H54 (cell line): ENCODE measurements at regions not wholly inside any gene's neighbourhood (a gene's known extent, or its start where the extent isn't known, plus 50 kb on each side); places are given as distances from the start of the nearest gene placed in this dataset.

Source experiments
- DNase-seq: peaks from one replicate; pipeline ENCODE4 v3.0.0; 2011; ENCODE audit warnings: low spot score, mixed read lengths; ENCODE audit not compliant: insufficient read length
- FAIRE-seq: peaks from 3 replicates; lab custom pipeline; 2011; peaks lifted over from hg19 to GRCh38; lab: Jason Lieb, UNC
- POLR2A ChIP-seq: IDR thresholded peaks from 2 replicates; pipeline ENCODE4 v1.6.1; 2011; ENCODE audit warnings: low read depth, mild to moderate bottlenecking, low read length

DNA sequence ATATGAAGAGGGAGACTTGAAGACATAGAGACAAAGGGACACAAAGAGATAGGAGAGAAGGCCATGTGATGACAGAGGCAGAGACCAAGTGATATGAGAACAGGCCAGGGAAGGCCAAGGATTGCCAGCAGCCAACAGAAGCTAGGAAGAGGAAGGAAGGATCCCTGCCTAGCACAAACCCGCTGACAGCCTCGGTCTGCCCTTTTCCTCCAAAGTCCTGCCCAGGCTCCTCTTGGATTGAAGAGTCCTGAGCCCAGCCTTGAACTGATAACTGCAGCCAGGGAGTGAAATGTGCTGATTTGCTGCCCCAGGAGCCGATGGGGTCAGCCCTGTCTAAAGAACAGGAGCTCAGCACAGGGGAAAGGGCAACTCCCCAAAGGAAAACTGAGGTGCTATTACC, 76.6 kb downstream of the MCFD2 start:
- no peak for TF ChIP-seq POLR2A
- no peak for FAIRE-seq
- no peak for DNase-seq

DNA sequence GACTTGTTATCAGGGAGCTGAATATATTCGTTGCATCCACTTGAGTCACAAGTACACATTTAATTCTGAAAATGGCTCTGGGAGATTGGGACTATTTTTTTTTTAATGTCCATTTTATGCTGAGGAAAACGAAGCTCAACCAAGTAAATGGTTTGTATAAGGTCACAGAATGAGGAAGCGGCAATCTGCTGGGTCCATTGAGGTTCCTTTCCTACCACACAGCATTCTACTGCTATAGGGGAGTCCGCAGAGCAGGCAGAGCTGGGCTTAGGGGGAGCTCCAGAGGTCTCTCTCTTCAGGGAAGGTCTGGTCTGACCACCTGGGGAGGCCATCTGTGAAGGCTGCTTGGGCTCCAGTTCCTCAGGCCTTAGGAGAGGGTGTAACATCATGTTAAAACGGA, 77.9 kb downstream of the MCFD2 start:
- no peak for FAIRE-seq
- no peak for TF ChIP-seq POLR2A

DNA sequence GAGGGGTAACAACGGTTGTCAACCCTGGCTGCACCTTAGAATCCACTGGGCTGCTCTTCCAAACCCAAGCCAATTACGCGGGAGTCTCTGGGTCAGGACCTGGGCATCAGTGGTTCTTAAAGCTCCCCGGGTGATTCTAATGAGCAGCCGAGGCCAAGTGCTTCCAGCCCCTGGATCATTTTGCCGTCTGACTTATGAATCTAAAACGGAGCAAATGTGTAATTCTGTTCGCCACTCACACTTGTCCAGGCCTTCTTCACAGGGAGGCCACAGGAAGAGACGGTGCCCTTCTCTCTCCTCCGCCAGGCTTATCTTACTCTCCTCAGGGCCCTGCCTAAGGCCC, 78.5 kb downstream of the MCFD2 start:
- DNase-seq: no peak
- no peak for FAIRE-seq
- TF ChIP-seq POLR2A: no peak

More for the DNA sequence above, 77.9 kb downstream of the MCFD2 start:
- DNase-seq: no peak

DNA sequence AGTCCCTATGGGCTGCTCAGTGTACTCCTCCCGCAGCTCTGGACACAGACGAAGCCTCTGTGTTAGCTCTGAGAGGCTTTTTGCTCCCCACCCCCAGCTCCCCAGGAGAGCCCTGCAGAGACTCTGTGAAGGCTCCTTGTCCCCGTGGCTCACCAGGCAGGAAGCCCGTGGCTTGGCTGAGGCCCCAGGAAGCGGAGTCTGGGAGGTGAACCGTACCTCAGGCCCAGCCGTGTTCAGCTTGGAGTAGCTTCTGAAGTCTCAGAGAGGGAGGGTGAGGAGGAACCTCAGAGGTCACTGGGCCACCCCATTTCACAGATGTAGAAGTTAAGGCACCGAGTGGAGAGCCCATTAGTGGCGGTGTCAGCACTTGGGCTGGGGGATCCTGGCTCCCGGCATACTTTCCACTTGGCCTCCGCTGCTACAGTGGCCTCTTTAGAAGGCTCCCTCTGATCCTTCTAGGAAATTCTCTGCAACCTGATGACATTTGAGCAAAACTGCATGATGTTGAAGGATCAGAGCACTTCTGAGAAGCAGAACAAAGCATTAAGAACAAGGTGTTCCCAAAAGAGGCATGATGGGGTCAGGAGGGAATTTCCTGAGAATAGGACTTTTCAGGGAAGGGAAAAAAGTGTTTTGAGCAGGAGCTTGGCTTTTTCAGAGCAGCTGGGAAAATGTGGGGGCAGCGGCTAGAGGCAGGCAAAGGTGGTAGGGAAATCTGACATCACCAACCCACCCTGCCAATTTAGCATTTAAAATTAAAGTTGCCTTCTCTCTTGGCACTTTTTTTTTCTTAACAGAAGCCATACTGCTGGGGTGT, 79.1 kb downstream of the MCFD2 start:
- no peak for TF ChIP-seq POLR2A
- FAIRE-seq (peak; percentile 75), DNase-seq (no peak)

DNA sequence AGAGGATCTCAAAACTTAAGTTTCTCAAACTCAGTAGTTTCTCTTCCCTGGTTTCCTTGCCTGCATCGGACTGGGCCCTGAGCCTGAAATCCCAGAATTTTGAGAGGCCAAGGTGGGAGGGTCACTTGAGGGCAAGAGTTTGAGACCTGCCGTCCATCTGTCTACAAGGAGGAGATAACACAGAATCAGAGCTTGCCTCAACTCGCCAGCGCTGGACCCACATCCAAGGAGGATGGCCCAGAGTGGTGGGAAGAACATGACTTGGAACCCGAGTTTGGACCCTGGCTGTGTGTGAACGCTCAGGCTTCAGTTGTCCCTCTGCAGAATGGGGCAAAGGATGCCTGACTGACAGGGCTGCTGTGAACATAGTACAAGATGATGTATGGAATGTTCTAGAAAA, 80.1 kb downstream of the MCFD2 start:
- TF ChIP-seq POLR2A: no peak
- DNase-seq (no peak), FAIRE-seq (no peak)

DNA sequence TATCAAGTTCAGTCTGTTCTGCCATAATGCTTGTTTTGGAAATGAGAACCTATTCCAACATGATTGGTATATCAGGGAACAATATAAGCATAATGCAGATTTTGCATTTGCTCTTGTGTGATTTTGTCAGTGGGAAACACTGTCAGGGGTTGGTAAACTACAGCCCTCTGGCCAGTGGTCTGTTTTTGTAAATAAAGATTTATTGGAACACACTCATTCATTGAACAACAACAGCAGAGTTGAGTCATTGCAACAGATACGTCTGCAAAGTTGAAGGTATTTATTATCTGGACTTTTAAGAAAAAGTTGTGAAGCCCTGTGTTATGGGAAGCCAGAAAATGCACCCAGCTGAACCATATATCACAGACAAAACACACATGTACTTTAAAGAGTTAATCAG, 83.1 kb downstream of the MCFD2 start:
- TF ChIP-seq POLR2A: no peak
- DNase-seq (no peak), FAIRE-seq (no peak)

DNA sequence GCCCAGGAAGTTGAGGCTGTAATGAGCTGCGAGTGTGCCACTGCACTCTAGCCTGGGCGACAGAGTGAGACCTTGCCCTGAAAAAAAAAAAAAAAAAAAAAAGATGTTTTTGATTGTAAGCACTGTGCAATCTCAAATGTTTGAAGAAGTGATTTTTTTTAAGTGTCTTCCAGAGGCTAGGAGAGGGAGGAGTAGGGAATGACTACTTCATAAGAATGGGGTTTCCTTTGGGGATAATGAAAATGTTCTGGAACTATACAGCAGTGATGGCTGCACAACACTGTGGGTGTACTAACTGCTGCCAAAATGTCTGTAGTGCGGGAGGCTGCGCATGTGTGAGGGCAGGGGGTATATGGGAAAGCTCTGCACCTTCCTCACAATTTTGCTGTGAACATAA, 83.7 kb downstream of the MCFD2 start:
- TF ChIP-seq POLR2A: no peak
- DNase-seq (no peak), FAIRE-seq (no peak)

DNA sequence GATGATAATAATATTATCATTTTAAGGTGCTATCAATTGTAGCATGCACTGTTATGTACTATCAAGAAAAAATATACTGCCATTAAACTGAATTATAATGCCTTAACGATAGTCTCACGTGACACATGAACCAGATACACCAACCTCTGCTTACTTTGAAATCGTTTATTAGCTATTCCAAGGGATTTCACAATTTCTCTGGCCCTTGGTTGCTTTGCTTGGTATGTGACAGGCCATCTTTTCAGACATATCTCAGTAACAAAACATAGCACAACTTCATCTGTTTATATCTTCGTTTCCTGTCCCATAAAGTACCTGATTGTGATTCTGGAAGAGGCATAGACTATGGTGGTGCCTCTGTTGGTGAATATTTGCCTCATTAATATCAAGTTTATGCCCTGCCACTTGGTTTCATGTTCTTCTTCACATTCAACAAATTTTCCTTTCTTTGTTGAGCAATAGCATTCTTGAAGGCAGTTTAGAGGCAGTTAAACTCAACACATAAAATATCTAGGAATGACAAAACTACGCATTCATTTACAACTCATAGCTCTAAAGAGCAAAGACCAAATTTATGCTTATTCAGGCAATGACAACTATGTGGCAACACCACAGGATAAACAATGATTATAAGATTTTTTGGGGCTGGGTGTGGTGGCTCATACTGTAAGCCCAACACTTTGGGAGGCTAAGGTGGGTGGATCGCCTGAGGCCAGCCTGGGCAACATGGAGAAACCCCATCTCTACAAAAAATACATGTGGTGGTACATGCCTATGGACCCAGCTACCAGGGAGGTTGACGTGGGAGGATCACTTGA, 84.3 kb downstream of the MCFD2 start:
- no peak for TF ChIP-seq POLR2A

DNA sequence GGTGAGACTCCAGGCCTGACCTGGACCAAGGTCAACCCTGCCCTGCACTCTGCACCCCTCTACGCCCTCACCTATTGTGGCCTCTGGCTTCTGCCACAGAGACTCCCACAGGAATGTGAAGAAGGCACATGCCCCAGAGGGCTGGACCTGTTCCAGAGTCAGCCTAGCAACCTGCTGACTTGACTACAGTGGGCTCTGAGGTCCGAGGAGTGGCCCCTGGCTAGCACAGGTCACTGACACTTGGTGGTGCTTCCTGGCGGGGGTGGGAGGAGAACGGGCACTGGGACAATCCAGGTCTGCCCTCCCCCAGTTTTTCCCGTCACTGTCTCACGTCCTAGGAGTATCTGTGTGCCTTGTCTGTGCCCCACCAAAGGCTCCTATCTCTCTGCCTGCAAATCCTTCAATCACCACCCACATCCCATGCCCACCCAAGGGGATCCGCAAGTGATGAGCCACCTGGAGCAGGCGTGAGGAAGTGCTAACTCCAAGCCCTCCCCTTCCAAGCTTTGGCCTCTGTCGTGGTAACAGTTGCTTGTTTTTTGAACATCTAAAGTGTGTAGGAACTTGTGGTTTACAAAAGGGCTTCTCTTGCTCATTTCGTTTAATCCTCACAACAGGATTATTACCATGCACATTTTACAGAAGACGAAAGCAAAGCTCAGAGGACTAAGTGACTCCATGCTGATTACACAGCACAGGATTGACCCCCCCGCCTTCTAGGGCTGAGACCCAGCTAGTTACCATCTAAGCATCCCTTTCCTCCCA, 86.2 kb downstream of the MCFD2 start:
- DNase-seq (no peak), FAIRE-seq (no peak)
- no peak for TF ChIP-seq POLR2A

More for the DNA sequence above, 84.3 kb downstream of the MCFD2 start:
- FAIRE-seq: no peak
- no peak for DNase-seq

DNA sequence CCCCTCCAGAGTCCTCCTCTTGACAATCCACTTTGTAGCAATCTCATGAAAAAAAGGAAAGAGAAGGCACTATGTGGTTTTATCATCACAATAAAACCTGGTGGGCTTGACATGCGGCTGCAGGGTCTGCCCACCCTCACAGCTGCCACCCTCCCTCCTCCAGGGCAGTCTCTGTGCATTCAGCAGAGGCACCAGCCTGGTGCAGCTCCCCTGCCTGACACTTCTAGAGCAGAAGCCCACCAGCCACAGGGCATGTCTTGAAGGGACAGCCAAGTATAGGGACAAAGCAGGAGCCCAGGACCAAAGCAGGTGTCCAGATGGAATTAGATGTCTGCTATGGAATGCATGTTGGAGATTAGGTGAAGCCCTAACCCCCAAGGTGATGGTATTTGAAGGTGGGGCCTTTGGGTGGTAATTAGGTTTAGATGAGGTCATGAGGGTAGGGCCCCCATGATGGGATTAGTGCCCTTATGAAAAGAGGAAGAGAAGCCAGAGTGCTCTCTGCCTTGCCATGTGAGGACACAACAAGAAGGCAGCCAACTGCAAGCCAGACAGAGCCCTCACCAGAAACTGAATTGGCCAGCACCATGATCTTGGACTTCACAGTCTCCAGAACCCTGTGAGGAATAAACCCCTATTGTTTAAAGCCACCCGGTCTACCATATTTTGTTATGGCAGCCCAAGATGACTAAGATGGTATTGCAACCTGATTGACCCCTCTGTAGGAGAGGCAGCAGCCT, 86.9 kb downstream of the MCFD2 start:
- DNase-seq (no peak), FAIRE-seq (no peak)
- no peak for TF ChIP-seq POLR2A

DNA sequence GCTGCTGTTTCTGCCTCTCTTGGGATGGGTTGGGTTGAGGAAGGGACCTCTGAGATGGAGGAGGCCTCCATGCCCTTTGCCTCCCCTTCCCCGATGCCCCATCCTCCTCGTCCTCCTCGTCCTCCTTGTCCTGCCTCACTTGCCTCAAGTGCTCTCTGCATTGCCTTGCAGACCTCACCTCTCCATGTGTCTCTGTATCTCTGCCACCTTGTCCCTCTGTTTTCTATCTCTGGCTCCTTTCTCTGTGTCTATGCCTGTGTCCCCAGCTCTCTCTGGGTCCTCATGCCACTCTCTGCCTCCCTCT, 87.5 kb downstream of the MCFD2 start:
- no peak for TF ChIP-seq POLR2A
- FAIRE-seq (no peak), DNase-seq (no peak)

DNA sequence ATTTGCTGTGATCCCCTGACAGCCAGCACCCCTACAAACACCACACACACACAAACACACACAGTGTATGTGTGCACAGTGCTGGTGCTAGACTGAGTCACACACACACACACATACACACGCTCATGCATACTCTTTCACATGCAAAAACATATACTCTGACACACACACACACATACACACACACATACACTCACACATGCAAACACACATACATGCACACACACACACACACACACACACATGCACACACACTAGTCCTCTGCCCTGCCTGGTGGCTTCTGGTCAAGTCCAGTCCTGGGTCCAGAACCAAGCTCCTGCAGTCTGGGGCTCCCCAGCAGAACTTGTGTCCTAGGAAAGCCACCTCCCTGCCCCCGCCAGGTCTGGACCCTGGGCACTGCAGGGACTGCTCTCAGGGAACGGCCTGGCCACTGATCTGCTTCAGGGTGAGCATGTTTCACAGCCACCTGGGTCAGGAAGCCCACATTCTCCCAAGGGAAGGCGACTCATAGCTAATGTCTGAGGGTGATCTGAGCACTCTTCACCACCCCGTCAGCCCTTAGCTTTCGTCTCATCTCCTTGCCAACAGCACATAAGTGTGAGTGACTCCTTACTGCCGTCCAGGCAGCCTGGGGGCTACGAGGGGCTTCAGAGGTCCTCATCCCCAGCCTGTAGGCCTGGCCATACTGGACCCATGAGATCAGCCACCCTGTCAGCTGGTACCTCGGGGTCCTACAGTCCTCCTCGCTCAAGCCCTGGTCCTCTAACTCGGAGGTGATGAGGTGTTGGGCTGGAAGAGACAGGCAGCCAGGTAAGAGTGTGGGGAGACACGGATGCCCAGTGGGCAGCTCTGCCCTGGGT, 88.1 kb downstream of the MCFD2 start:
- FAIRE-seq (no peak), DNase-seq (no peak)
- TF ChIP-seq POLR2A: no peak

DNA sequence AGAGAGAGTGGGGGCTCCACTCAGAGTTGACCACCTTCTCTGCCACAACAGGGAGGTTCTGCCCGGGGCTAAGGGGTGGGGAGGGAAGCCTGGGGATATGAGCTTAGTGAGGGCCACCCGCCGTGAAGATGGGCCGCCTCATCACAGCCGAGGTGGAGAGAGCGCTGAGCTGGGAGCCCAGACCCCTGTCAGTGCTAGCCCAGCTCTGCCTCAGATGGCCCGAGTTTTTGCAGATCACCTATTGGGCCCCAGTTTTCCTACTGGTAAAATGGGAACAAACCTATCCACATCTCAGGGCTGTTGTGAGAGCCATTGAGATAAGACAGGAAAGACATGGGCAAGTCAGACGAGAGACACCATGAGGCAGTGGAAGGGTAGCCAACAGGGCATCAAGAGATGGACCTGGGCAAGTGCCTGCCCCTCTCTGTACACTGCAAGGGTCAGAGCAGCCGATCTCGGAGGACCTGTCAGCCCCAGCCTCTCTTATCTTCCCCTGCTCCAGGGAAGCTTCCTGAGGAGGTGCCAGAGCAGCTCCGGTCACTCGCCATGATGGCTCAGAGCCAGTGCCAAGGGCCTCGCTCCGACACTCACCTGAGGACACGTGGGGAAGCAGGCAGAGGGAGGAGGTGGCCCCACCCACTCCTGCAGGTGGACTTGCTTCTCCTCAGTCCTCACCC, 88.9 kb downstream of the MCFD2 start:
- no peak for FAIRE-seq
- no peak for DNase-seq
- no peak for TF ChIP-seq POLR2A
